H9 (cell line): ENCODE measurements at regions not wholly inside any gene's neighbourhood (a gene's known extent, or its start where the extent isn't known, plus 50 kb on each side); places are given as distances from the start of the nearest gene placed in this dataset.

Experiments used
- DNase-seq: peaks from one replicate; pipeline ENCODE4 v3.0.0-alpha.2; 2017
- H2AFZ ChIP-seq: one replicate; pipeline ENCODE4 v1.6.1; 2013; ENCODE audit warnings: mild to moderate bottlenecking, low read length, control low read depth, moderate library complexity
- H2AK5ac ChIP-seq: 2 replicates; pipeline ENCODE4 v1.6.1; 2013; ENCODE audit warnings: low read length, control low read depth, mixed read lengths; ENCODE audit not compliant: insufficient read length
- H2BK120ac ChIP-seq: one replicate; pipeline ENCODE4 v1.6.1; 2013; ENCODE audit warnings: low read depth, mild to moderate bottlenecking, low read length, control low read depth, inconsistent platforms; ENCODE audit not compliant: poor library complexity, severe bottlenecking
- H2BK12ac ChIP-seq: 2 replicates; pipeline ENCODE4 v1.6.1; 2013; ENCODE audit warnings: low read length, control low read depth, mixed read lengths, low read depth; ENCODE audit not compliant: insufficient read length
- H2BK15ac ChIP-seq: 2 replicates; pipeline ENCODE4 v1.6.1; 2013; ENCODE audit warnings: low read depth, low read length, control low read depth
- H2BK20ac ChIP-seq: one replicate; pipeline ENCODE4 v1.6.1; 2013; ENCODE audit warnings: low read depth, mild to moderate bottlenecking, low read length, control low read depth, inconsistent platforms; ENCODE audit not compliant: poor library complexity, severe bottlenecking
- H2BK5ac ChIP-seq: 2 replicates; pipeline ENCODE4 v1.6.1; 2013; ENCODE audit warnings: low read length, control low read depth, mixed read lengths; ENCODE audit not compliant: insufficient read length
- H3K14ac ChIP-seq: 2 replicates; pipeline ENCODE4 v1.6.1; 2013; ENCODE audit warnings: low read length, control low read depth; ENCODE audit not compliant: insufficient read depth
- H3K18ac ChIP-seq: 2 replicates; pipeline ENCODE4 v1.6.1; 2013; ENCODE audit warnings: low read depth, mild to moderate bottlenecking, mixed read lengths, low read length, control low read depth; ENCODE audit not compliant: insufficient read length
- H3K23ac ChIP-seq: 2 replicates; pipeline ENCODE4 v1.6.1; 2013; ENCODE audit warnings: low read length, control low read depth, mixed read lengths, low read depth; ENCODE audit not compliant: insufficient read length
- H3K23me2 ChIP-seq: 2 replicates; pipeline ENCODE4 v1.6.1; 2013; ENCODE audit warnings: low read depth, mild to moderate bottlenecking, mixed read lengths, low read length, control low read depth; ENCODE audit not compliant: insufficient read length, poor library complexity, severe bottlenecking
- H3K27ac ChIP-seq: 2 replicates; pipeline ENCODE4 v1.5.1; 2013; ENCODE audit warnings: low read length, control low read depth, mixed read lengths, low read depth; ENCODE audit not compliant: insufficient read length
- H3K27me3 ChIP-seq: 2 replicates; pipeline ENCODE4 v1.6.1; 2013; ENCODE audit warnings: low read length, control low read depth, inconsistent platforms; ENCODE audit not compliant: insufficient read depth
- H3K4ac ChIP-seq: 2 replicates; pipeline ENCODE4 v1.6.1; 2013; ENCODE audit warnings: low read depth, mild to moderate bottlenecking, control low read depth, inconsistent platforms, low read length, moderate library complexity
- H3K4me1 ChIP-seq: 2 replicates; pipeline ENCODE4 v1.6.1; 2013; ENCODE audit warnings: low read length, control low read depth, inconsistent platforms; ENCODE audit not compliant: insufficient read depth
- H3K4me2 ChIP-seq: 2 replicates; pipeline ENCODE4 v1.6.1; 2013; ENCODE audit warnings: low read length, control low read depth, mixed read lengths; ENCODE audit not compliant: insufficient read length, insufficient read depth
- H3K56ac ChIP-seq: 2 replicates; pipeline ENCODE4 v1.6.1; 2013; ENCODE audit warnings: low read depth, mild to moderate bottlenecking, mixed read lengths, low read length, control low read depth; ENCODE audit not compliant: insufficient read length
- H3K79me1 ChIP-seq: 2 replicates; pipeline ENCODE4 v1.6.1; 2013; ENCODE audit warnings: low read depth, mild to moderate bottlenecking, moderate library complexity, low read length, control low read depth, inconsistent platforms; ENCODE audit not compliant: insufficient read depth, poor library complexity, severe bottlenecking
- H3K79me2 ChIP-seq: 2 replicates; pipeline ENCODE4 v1.6.1; 2013; ENCODE audit warnings: low read length, control low read depth, inconsistent platforms; ENCODE audit not compliant: insufficient read depth
- H3K9ac ChIP-seq: 2 replicates; pipeline ENCODE4 v1.6.1; 2013; ENCODE audit warnings: low read length, control low read depth, mixed read lengths; ENCODE audit not compliant: insufficient read length; ENCODE audit errors: extremely low read depth
- H3K9me3 ChIP-seq: one replicate; pipeline ENCODE4 v1.6.1; 2013; ENCODE audit warnings: low read depth, low read length, inconsistent platforms; ENCODE audit not compliant: control insufficient read depth
- H3T11ph ChIP-seq: one replicate; pipeline ENCODE4 v1.6.1; 2013; ENCODE audit warnings: mild to moderate bottlenecking, low read length, control low read depth, inconsistent platforms
- H4K20me1 ChIP-seq: one replicate; pipeline ENCODE4 v1.6.1; 2013; ENCODE audit not compliant: control insufficient read depth, insufficient read length, insufficient read depth
- H4K5ac ChIP-seq: 2 replicates; pipeline ENCODE4 v1.6.1; 2013; ENCODE audit warnings: low read depth, mild to moderate bottlenecking, mixed read lengths, low read length, control low read depth; ENCODE audit not compliant: insufficient read length
- H4K8ac ChIP-seq: replicated peaks from 2 replicates; pipeline ENCODE4 v1.6.1; 2013; ENCODE audit warnings: low read length, control low read depth, mixed read lengths, low read depth; ENCODE audit not compliant: insufficient read length
- H4K91ac ChIP-seq: 2 replicates; pipeline ENCODE4 v1.6.1; 2013; ENCODE audit warnings: low read depth, mild to moderate bottlenecking, moderate library complexity, mixed read lengths, low read length, control low read depth; ENCODE audit not compliant: insufficient read length
- H3K27ac Mint-ChIP-seq, 3 experiments: 2 replicates in 2 of 3; 3 replicates in 1 of 3; pipeline ENCODE4 v1.8.0; 2020 to 2021; ENCODE audit warnings: mixed read lengths in 3 of 3, mild to moderate bottlenecking in 1 of 3, moderate library complexity in 1 of 3
- H3K27me3 Mint-ChIP-seq: 2 replicates; pipeline ENCODE4 v1.8.0; 2021; ENCODE audit warnings: low read depth, mild to moderate bottlenecking, moderate library complexity, mixed read lengths
- H3K36me3 Mint-ChIP-seq, 3 experiments: 2 replicates in 2 of 3; 3 replicates in 1 of 3; pipeline ENCODE4 v1.8.0; 2020 to 2021; ENCODE audit warnings: low read depth in 3 of 3, mixed read lengths in 3 of 3; ENCODE audit not compliant: insufficient read depth in 1 of 3
- H3K4me1 Mint-ChIP-seq, 2 experiments: 2 replicates each; pipeline ENCODE4 v1.8.0; 2020; ENCODE audit warnings: mixed read lengths in 2 of 2
- H3K4me3 Mint-ChIP-seq, 2 experiments: 2 replicates in 1 of 2; 3 replicates in 1 of 2; pipeline ENCODE4 v1.8.0; 2020 to 2021; ENCODE audit warnings: mild to moderate bottlenecking in 2 of 2, mixed read lengths in 2 of 2, moderate library complexity in 1 of 2
- H3K9me3 Mint-ChIP-seq, 2 experiments: 2 replicates in 1 of 2; 3 replicates in 1 of 2; pipeline ENCODE4 v1.8.0; 2020; ENCODE audit warnings: mild to moderate bottlenecking in 2 of 2, mixed read lengths in 2 of 2, moderate library complexity in 1 of 2
- WGBS: extraction: QIAGEN DNeasy Blood & Tissue Kit; methylation state at CpG from one replicate; pipeline ENCODE4 v1.1.7; 2013; ENCODE audit warnings: missing lambda C conversion rate, low lambda C conversion rate, mixed read lengths; ENCODE audit not compliant: insufficient read length; ENCODE audit errors: extremely low coverage; 5-methylcytosine and 5-hydroxymethylcytosine counted together
- TF ChIP-seq, protein P1 (sequence below): fragments of 200-600 bp; sonication (generic); conservative IDR thresholded peaks from 3 replicates; pipeline ENCODE4 v1.8.0; 2021; ENCODE audit warnings: antibody characterized with exemption, mild to moderate bottlenecking

DNA sequence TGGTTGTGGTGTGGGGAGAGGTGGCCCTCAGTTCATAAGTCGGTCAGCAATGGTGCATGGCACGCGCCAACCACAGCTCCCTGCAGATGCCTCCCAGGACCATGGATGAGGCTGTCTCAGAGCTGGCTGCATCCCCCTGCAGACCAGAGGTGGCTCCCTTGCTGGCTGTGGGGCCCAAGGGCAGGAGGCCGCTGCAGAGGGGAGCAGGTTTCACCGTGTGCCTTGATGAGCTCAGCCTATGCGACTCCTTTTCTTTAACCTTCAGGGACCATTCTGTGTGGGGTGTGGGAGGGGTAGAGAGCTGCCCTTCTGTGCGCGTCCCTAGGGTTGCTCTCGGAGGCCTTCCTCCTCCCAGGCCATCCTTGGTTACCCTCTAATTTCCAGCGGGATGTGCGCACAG is 152.4 kb downstream of the ACTR3B start:
- Mint-ChIP-seq H3K9me3 (no peaks in the 10 kb centered on the region), H3K4me1 (peaks cover 0 to 8% of the 10 kb centered on the region in 2 experiments; a peak in 3 of 4 replicates), H3K27ac (no peak overlapping the region), H3K36me3 (no peaks in the 10 kb centered on the region), H3K27me3 (peaks cover 4% of the 10 kb centered on the region), H3K4me3 (no peak overlapping the region)
- Histone ChIP-seq H3K9ac (no peak overlapping the region), H3T11ph (no peak overlapping the region), H4K20me1 (no peaks in the 10 kb centered on the region), H3K14ac (no peak overlapping the region), H4K8ac (no peak overlapping the region), H3K27me3 (no peaks in the 10 kb centered on the region), H4K91ac (no peak overlapping the region), H2BK15ac (no peak overlapping the region), H2BK20ac (no peak overlapping the region), H3K23me2 (no peaks in the 10 kb centered on the region), H3K79me1 (no peaks in the 10 kb centered on the region), H3K4me1 (no peaks in the 10 kb centered on the region), H3K4ac (no peak overlapping the region), H4K5ac (no peak overlapping the region), H3K9me3 (no peaks in the 10 kb centered on the region), H3K27ac (no peak overlapping the region), H3K18ac (no peak overlapping the region), H3K79me2 (no peaks in the 10 kb centered on the region), H2AFZ (no peak overlapping the region), H2BK12ac (no peak overlapping the region), H2AK5ac (no peak overlapping the region), H2BK5ac (no peak overlapping the region), H3K56ac (no peak overlapping the region), H3K4me2 (no peak overlapping the region), H3K23ac (no peak overlapping the region), H2BK120ac (no peak overlapping the region)
- no CpG with 5 or more reads among the region's 11 CpGs for WGBS
- TF ChIP-seq, protein P1, sequence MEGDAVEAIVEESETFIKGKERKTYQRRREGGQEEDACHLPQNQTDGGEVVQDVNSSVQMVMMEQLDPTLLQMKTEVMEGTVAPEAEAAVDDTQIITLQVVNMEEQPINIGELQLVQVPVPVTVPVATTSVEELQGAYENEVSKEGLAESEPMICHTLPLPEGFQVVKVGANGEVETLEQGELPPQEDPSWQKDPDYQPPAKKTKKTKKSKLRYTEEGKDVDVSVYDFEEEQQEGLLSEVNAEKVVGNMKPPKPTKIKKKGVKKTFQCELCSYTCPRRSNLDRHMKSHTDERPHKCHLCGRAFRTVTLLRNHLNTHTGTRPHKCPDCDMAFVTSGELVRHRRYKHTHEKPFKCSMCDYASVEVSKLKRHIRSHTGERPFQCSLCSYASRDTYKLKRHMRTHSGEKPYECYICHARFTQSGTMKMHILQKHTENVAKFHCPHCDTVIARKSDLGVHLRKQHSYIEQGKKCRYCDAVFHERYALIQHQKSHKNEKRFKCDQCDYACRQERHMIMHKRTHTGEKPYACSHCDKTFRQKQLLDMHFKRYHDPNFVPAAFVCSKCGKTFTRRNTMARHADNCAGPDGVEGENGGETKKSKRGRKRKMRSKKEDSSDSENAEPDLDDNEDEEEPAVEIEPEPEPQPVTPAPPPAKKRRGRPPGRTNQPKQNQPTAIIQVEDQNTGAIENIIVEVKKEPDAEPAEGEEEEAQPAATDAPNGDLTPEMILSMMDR = no peak
- DNase-seq = no peak
